ENCODE measurements at regions not wholly inside any gene's neighbourhood (a gene's known extent, or its start where the extent isn't known, plus 50 kb on each side); places are given as distances from the start of the nearest gene placed in this dataset.

- H3K4me2 ChIP-seq, result no peak overlapping the region
- H3K4me3 ChIP-seq, result no peak overlapping the region
- no peaks in the 10 kb centered on the region for H3K4me1 ChIP-seq
- TF ChIP-seq FOXS1 (CRISPR knock-in tag; IDR thresholded peaks at IDR 0.05), result no peak
- no peak for DNase-seq (ENCODE audit: low read depth in 1 of 2, low spot score in 1 of 2)
- 18% methylated on average over 9 of the region's 9 CpGs for WGBS (ENCODE audit: missing lambda C conversion rate)
- CTCF ChIA-PET, result no interaction called here
- no peak overlapping the region for H3K27ac ChIP-seq
- no peak for ATAC-seq
- FAIRE-seq, result no peak
- H3K9me3 ChIP-seq, result no peaks in the 10 kb centered on the region
- POLR2A ChIA-PET, result no interaction called here
Observed at GRCh38 chr20:37611346-37611745, 82.5 kb upstream of the CTNNBL1 start.

GRCh38 chr20:37610203-37610798 is 82.6 kb upstream of the BLCAP start:
- POLR2A ChIA-PET, result no interaction called here
- ATAC-seq, result no peak
- no peaks in the 10 kb centered on the region for H3K4me1 ChIP-seq

GRCh38 chr20:37602634-37603033 is 75.0 kb upstream of the BLCAP start:
- ChIA-PET POLR2A (no interaction called here), CTCF (interaction anchor here (0.6 kb wide), 1 partner anchor 38 kb away, joined by 3 read pairs; no protein-coding TSS in a partner anchor)
- no peak for ATAC-seq
- H3K4me1 ChIP-seq, result no peaks in the 10 kb centered on the region
- no peak for DNase-seq (ENCODE audit: low read depth in 1 of 2, low spot score in 1 of 2)
- no peak overlapping the region for H3K4me2 ChIP-seq
- H3K27ac ChIP-seq, result no peak overlapping the region
- TF ChIP-seq MAFK (IDR thresholded peaks at IDR 0.05; ENCODE audit: partially characterized antibody) (peak; percentile 71), EHMT2 (IDR thresholded peaks at IDR 0.05; ENCODE audit: low read depth) (no peak)
- FAIRE-seq, result no peak
- no peak overlapping the region for H3K4me3 ChIP-seq
- no peaks in the 10 kb centered on the region for H3K9me3 ChIP-seq
- WGBS (ENCODE audit: missing lambda C conversion rate), result 29% methylated on average over 6 of the region's 6 CpGs

More at GRCh38 chr20:37610203-37610798, 82.6 kb upstream of the BLCAP start:
- WGBS (ENCODE audit: missing lambda C conversion rate), result 29% methylated on average over 14 of the region's 14 CpGs
- DNase-seq (ENCODE audit: low read depth in 1 of 2, low spot score in 1 of 2), result no peak
- H3K9me3 ChIP-seq, result no peaks in the 10 kb centered on the region
- TF ChIP-seq CBX2 (IDR thresholded peaks at IDR 0.05; ENCODE audit: borderline replicate concordance, low read depth) (no peak), SMC3 (IDR thresholded peaks at IDR 0.05) (no peak), CHD2 (IDR thresholded peaks at IDR 0.05; ENCODE audit: low read length, partially characterized antibody) (no peak), POLR2A (IDR thresholded peaks at IDR 0.05; ENCODE audit: low read length) (no peak), HES2 (IDR thresholded peaks at IDR 0.05) (no peak)
- FAIRE-seq, result no peak
- no peak overlapping the region for H3K27ac ChIP-seq
- no peak overlapping the region for H3K4me2 ChIP-seq
- H3K4me3 ChIP-seq, result no peak overlapping the region
- CTCF ChIA-PET, result interaction anchor here (0.5 to 1.4 kb wide), 6 partner anchors 46 to 1857 kb away, joined by 3 read pairs; no protein-coding TSS in a partner anchor

GRCh38 chr20:37600486-37600885 is 72.8 kb upstream of the BLCAP start:
- Histone ChIP-seq H3K4me3 (no peak overlapping the region), H3K27ac (no peak overlapping the region), H3K4me1 (no peaks in the 10 kb centered on the region), H3K9me3 (no peaks in the 10 kb centered on the region), H3K4me2 (no peak overlapping the region)
- TF ChIP-seq NPAS2 (CRISPR knock-in tag; IDR thresholded peaks at IDR 0.05; ENCODE audit: borderline replicate concordance) (no peak), RCOR1 (IDR thresholded peaks at IDR 0.05; ENCODE audit: low read depth, low read length) (no peak), JUNB (IDR thresholded peaks at IDR 0.05) (no peak), ELK1 (IDR thresholded peaks at IDR 0.05; ENCODE audit: low read depth, low read length) (no peak), HES2 (IDR thresholded peaks at IDR 0.05) (no peak), FOSB (CRISPR knock-in tag; IDR thresholded peaks at IDR 0.05) (no peak), BCL3 (IDR thresholded peaks at IDR 0.05) (no peak), SMC3 (IDR thresholded peaks at IDR 0.05) (no peak), E2F6 (IDR thresholded peaks at IDR 0.05; ENCODE audit: borderline replicate concordance, low read depth) (no peak), EP300 (IDR thresholded peaks at IDR 0.05) (no peak)
- DNase-seq (ENCODE audit: low read depth in 1 of 2, low spot score in 1 of 2) (no peak), FAIRE-seq (no peak), ATAC-seq (no peak)
- CTCF ChIA-PET, result interaction anchor here (1.0 to 1.8 kb wide), 2 partner anchors 36 to 394 kb away, joined by 3 to 7 read pairs; no protein-coding TSS in a partner anchor
- POLR2A ChIA-PET, result no interaction called here
- 57% methylated on average over 3 of the region's 3 CpGs for WGBS (ENCODE audit: missing lambda C conversion rate)
